ENCODE measurements at regions not wholly inside any gene's neighbourhood (a gene's known extent, or its start where the extent isn't known, plus 50 kb on each side); places are given as distances from the start of the nearest gene placed in this dataset.

GRCh38 chr1:22286491-22286890 is 143.6 kb upstream of the WNT4 start:
- no peak for DNase-seq (ENCODE audit: low spot score)

- no peak for DNase-seq (ENCODE audit: low spot score)
Measured at GRCh38 chr1:22287273-22287672, 144.4 kb upstream of the WNT4 start.

- no peak for DNase-seq (ENCODE audit: low spot score)
Measured at GRCh38 chr1:22287946-22288520, 145.1 kb upstream of the WNT4 start.

- no peak for DNase-seq (ENCODE audit: low spot score)
Measured at GRCh38 chr1:22288593-22289241, 145.8 kb upstream of the WNT4 start.

GRCh38 chr1:22289307-22289995 is 146.6 kb upstream of the WNT4 start:
- no peak for DNase-seq (ENCODE audit: low spot score)

- DNase-seq (ENCODE audit: low spot score) = no peak
Measured at GRCh38 chr1:22290157-22290556, 147.3 kb upstream of the WNT4 start.

- DNase-seq (ENCODE audit: low spot score) = no peak
Measured at GRCh38 chr1:22290611-22291010, 147.7 kb upstream of the WNT4 start.

GRCh38 chr1:22291057-22291456 is 148.2 kb upstream of the WNT4 start:
- no peak for DNase-seq (ENCODE audit: low spot score)

GRCh38 chr1:22291494-22291893 is 148.6 kb upstream of the WNT4 start:
- DNase-seq (ENCODE audit: low spot score) = no peak

GRCh38 chr1:22292011-22292788 is 149.3 kb upstream of the WNT4 start:
- no peak for DNase-seq (ENCODE audit: low spot score)

- no peak for DNase-seq (ENCODE audit: low spot score)
Measured at GRCh38 chr1:22295396-22295795, 152.5 kb upstream of the WNT4 start.

GRCh38 chr1:22295856-22296255 is 153.0 kb upstream of the WNT4 start:
- DNase-seq (ENCODE audit: low spot score) = no peak

GRCh38 chr1:22296701-22297591 is 154.0 kb upstream of the WNT4 start:
- DNase-seq (ENCODE audit: low spot score) = no peak

GRCh38 chr1:22297999-22298398 is 153.7 kb upstream of the ZBTB40 start:
- no peak for DNase-seq (ENCODE audit: low spot score)

- DNase-seq (ENCODE audit: low spot score) = no peak
Measured at GRCh38 chr1:22303816-22304215, 147.8 kb upstream of the ZBTB40 start.

GRCh38 chr1:22309572-22309971 is 142.1 kb upstream of the ZBTB40 start:
- DNase-seq (ENCODE audit: low spot score) = no peak

GRCh38 chr1:22311461-22311860 is 140.2 kb upstream of the ZBTB40 start:
- DNase-seq (ENCODE audit: low spot score) = no peak

GRCh38 chr1:22313321-22313720 is 138.3 kb upstream of the ZBTB40 start:
- DNase-seq (ENCODE audit: low spot score) = no peak

- DNase-seq (ENCODE audit: low spot score) = no peak
Measured at GRCh38 chr1:22314706-22315105, 136.9 kb upstream of the ZBTB40 start.

GRCh38 chr1:22315315-22316078 is 136.2 kb upstream of the ZBTB40 start:
- no peak for DNase-seq (ENCODE audit: low spot score)
